ENCODE measurements at regions not wholly inside any gene's neighbourhood (a gene's known extent, or its start where the extent isn't known, plus 50 kb on each side); places are given as distances from the start of the nearest gene placed in this dataset.

GRCh38 chr1:102047724-102048123, 51.0 kb upstream of the OLFM3 start:
- Histone ChIP-seq H3K4me1 (ENCODE audit: insufficient read depth, low read length) (no peaks in the 10 kb centered on the region), H3K9ac (ENCODE audit: low read depth, low read length) (no peak overlapping the region), H3K27me3 (ENCODE audit: insufficient read depth, low read length) (no peaks in the 10 kb centered on the region), H3K9me3 (ENCODE audit: insufficient read depth, low read depth, low read length) (no peaks in the 10 kb centered on the region), H3K36me3 (ENCODE audit: insufficient read depth, low read depth, low read length) (no peaks in the 10 kb centered on the region), H3K4me3 (ENCODE audit: low read length) (no peak overlapping the region), H3K27ac (ENCODE audit: low read length) (no peak overlapping the region)
